ENCODE measurements at regions not wholly inside any gene's neighbourhood (a gene's known extent, or its start where the extent isn't known, plus 50 kb on each side); places are given as distances from the start of the nearest gene placed in this dataset.
"Not testable (repeated sequence)": the region's sequence is repeated elsewhere in the genome, so short reads cannot be mapped to it uniquely, and the experiment has no call there.

DNA sequence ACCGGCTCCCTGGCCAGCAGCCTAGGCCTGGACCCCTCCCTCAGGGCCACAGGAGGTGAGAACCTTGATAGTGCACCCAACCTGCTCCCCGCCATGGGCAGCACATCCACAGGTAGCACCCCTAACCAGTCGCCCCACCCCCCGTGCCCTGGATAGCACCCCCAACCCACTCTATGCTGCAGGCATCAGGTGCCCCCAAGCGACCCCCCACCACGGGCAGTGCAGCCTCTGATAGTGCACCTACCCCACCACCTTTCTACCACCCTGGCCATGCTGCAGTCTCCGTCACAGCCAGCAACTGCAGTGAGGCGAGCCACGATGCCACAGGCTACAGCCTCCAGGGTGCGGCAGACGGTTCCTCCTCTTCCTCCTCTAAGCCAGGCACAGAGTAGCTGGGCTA, 55.6 kb downstream of the SOWAHC start:
- no peak overlapping the region for H3K4me3 ChIP-seq (ENCODE audit: low read length in 3 of 3)
- H3K36me3 ChIP-seq (ENCODE audit: control insufficient read depth in 3 of 3, insufficient read depth in 3 of 3, low read length in 3 of 3), result no peaks in the 10 kb centered on the region
- H3K4me1 ChIP-seq (ENCODE audit: control insufficient read depth in 3 of 3, insufficient read depth in 3 of 3, low read length in 3 of 3), result no peaks in the 10 kb centered on the region
- no peaks in the 10 kb centered on the region for H3K27me3 ChIP-seq (ENCODE audit: control insufficient read depth in 3 of 3, insufficient read depth in 3 of 3, low read length in 3 of 3)
- H3K9ac ChIP-seq (ENCODE audit: low read depth in 1 of 3, low read length in 3 of 3), result no peak overlapping the region
- H3K9me3 ChIP-seq (ENCODE audit: control insufficient read depth in 3 of 3, low read length in 3 of 3), result no peaks in the 10 kb centered on the region
- H3K27ac ChIP-seq (ENCODE audit: low read depth, low read length), result no peak overlapping the region

DNA sequence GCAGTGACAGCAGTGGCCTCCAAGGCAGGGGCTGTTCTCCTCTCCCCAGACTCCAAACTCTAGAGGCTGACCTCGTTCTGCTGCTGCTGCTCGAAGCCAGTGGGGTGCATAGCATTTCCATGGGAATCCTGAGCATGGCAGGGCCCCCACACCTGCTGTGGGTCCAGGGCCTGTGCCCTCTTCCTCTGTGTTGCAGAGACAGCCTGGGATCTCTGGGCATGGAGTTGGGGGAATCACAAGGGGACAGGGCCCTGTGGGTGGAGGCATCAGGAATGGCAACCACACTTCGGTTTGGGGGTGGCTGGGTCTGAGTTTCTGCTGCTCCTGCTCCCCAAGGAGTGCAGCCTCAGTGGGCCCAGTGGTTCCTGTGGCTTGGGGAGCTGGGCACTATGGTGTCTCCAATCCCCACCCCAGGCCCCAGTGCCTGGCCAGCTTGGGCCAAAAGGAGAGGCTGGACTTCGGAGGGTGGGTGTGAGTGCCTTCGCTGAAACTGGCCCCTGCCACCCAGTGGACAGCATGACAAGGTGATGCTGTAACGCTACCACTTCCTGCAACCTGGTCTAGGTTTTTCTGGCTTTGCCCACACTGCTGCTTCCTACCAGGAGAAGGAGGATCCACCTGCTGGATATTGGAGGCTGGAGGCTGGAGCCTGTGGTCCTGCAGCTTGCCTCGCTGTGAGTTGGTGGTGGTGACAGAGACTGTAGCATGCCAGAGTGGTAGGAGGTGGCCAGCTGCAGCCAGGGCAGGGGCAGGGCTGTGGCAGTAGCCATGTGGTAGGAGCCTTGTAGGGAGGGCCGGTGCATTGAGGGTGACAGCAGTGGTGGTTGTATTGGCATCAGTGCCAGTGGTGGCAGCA, 56.6 kb downstream of the SOWAHC start:
- H3K36me3 ChIP-seq (ENCODE audit: control insufficient read depth in 3 of 3, insufficient read depth in 3 of 3, low read length in 3 of 3), result no peaks in the 10 kb centered on the region
- H3K9me3 ChIP-seq (ENCODE audit: control insufficient read depth in 3 of 3, low read length in 3 of 3), result no peaks in the 10 kb centered on the region
- H3K4me3 ChIP-seq (ENCODE audit: low read length in 3 of 3), result no peak overlapping the region
- H3K9ac ChIP-seq (ENCODE audit: low read depth in 1 of 3, low read length in 3 of 3), result no peak overlapping the region
- H3K4me1 ChIP-seq (ENCODE audit: control insufficient read depth in 3 of 3, insufficient read depth in 3 of 3, low read length in 3 of 3), result no peaks in the 10 kb centered on the region
- no peaks in the 10 kb centered on the region for H3K27me3 ChIP-seq (ENCODE audit: control insufficient read depth in 3 of 3, insufficient read depth in 3 of 3, low read length in 3 of 3)
- no peak overlapping the region for H3K27ac ChIP-seq (ENCODE audit: low read depth, low read length)

- H3K9ac ChIP-seq (ENCODE audit: low read depth in 1 of 3, low read length in 3 of 3), result no peak overlapping the region
- H3K36me3 ChIP-seq (ENCODE audit: control insufficient read depth in 3 of 3, insufficient read depth in 3 of 3, low read length in 3 of 3), result no peaks in the 10 kb centered on the region
- peaks cover 0 to 5% (median 0%) of the 10 kb centered on the region in 3 donors for H3K27me3 ChIP-seq (ENCODE audit: control insufficient read depth in 3 of 3, insufficient read depth in 3 of 3, low read length in 3 of 3)
- H3K9me3 ChIP-seq (ENCODE audit: control insufficient read depth in 3 of 3, low read length in 3 of 3), result no peaks in the 10 kb centered on the region
- H3K4me1 ChIP-seq (ENCODE audit: control insufficient read depth in 3 of 3, insufficient read depth in 3 of 3, low read length in 3 of 3), result no peaks in the 10 kb centered on the region
- H3K27ac ChIP-seq (ENCODE audit: low read depth, low read length), result no peak overlapping the region
- H3K4me3 ChIP-seq (ENCODE audit: low read length in 3 of 3), result no peak overlapping the region
Observed at GRCh38 chr2:109674894-109675534, 60.9 kb downstream of the SOWAHC start.

DNA sequence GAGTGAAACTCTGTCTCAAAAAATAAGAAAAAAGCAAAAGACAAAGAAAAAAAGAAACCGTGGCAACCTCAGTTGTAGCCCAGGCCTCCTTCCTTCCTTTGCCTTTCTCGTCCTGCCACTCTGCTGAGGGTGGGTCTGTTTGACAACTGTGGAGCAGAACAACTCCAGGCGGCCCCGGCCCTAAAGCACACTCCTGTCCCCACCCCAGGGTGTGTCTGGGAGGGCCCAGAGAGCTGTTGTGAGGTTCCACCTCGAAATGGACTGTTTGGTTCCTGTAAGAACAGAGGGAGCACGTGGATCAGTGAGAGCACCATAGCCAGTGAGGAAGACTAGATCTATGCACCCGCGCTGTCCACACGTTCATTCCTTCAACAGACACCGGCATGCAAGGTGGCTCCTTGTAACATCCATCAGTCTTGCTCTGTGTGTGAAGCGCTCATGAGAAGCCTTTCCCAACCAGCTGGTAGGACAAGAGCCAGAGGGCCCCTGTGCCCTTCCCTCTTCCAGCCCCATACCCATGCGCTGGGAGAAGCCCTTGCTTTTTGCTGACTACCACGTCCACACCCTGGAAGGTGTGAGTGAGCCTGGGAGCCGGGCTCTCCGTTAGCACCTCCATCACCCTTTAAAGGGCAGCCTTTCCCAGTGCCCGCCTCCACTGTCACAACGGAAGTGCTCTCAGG, 61.6 kb downstream of the SOWAHC start:
- Histone ChIP-seq H3K4me3 (ENCODE audit: low read length in 3 of 3) (no peak overlapping the region), H3K36me3 (ENCODE audit: control insufficient read depth in 3 of 3, insufficient read depth in 3 of 3, low read length in 3 of 3) (no peaks in the 10 kb centered on the region), H3K9ac (ENCODE audit: low read depth in 1 of 3, low read length in 3 of 3) (no peak overlapping the region), H3K27ac (ENCODE audit: low read depth, low read length) (no peak overlapping the region), H3K27me3 (ENCODE audit: control insufficient read depth in 3 of 3, insufficient read depth in 3 of 3, low read length in 3 of 3) (peaks cover 0 to 5% (median 0%) of the 10 kb centered on the region in 3 donors), H3K9me3 (ENCODE audit: control insufficient read depth in 3 of 3, low read length in 3 of 3) (no peaks in the 10 kb centered on the region), H3K4me1 (ENCODE audit: control insufficient read depth in 3 of 3, insufficient read depth in 3 of 3, low read length in 3 of 3) (no peaks in the 10 kb centered on the region)

GRCh38 chr2:109676346-109676902, 62.3 kb downstream of the SOWAHC start:
- no peak overlapping the region for H3K4me3 ChIP-seq (ENCODE audit: low read length in 3 of 3)
- peaks cover 0 to 5% (median 0%) of the 10 kb centered on the region in 3 donors for H3K27me3 ChIP-seq (ENCODE audit: control insufficient read depth in 3 of 3, insufficient read depth in 3 of 3, low read length in 3 of 3)
- no peaks in the 10 kb centered on the region for H3K9me3 ChIP-seq (ENCODE audit: control insufficient read depth in 3 of 3, low read length in 3 of 3)
- H3K4me1 ChIP-seq (ENCODE audit: control insufficient read depth in 3 of 3, insufficient read depth in 3 of 3, low read length in 3 of 3), result no peaks in the 10 kb centered on the region
- H3K36me3 ChIP-seq (ENCODE audit: control insufficient read depth in 3 of 3, insufficient read depth in 3 of 3, low read length in 3 of 3), result no peaks in the 10 kb centered on the region
- H3K27ac ChIP-seq (ENCODE audit: low read depth, low read length), result no peak overlapping the region
- no peak overlapping the region for H3K9ac ChIP-seq (ENCODE audit: low read depth in 1 of 3, low read length in 3 of 3)

GRCh38 chr2:109677121-109677731, 63.1 kb downstream of the SOWAHC start:
- not testable (repeated sequence) for H3K4me3 ChIP-seq (ENCODE audit: low read length in 3 of 3); H3K4me1 ChIP-seq (ENCODE audit: control insufficient read depth in 3 of 3, insufficient read depth in 3 of 3, low read length in 3 of 3); H3K9ac ChIP-seq (ENCODE audit: low read depth in 1 of 3, low read length in 3 of 3); H3K9me3 ChIP-seq (ENCODE audit: control insufficient read depth in 3 of 3, low read length in 3 of 3); H3K36me3 ChIP-seq (ENCODE audit: control insufficient read depth in 3 of 3, insufficient read depth in 3 of 3, low read length in 3 of 3); H3K27ac ChIP-seq (ENCODE audit: low read depth, low read length); H3K27me3 ChIP-seq (ENCODE audit: control insufficient read depth in 3 of 3, insufficient read depth in 3 of 3, low read length in 3 of 3)

GRCh38 chr2:109677835-109678580, 63.8 kb downstream of the SOWAHC start:
- Histone ChIP-seq H3K4me1 (ENCODE audit: control insufficient read depth in 3 of 3, insufficient read depth in 3 of 3, low read length in 3 of 3) (no peaks in the 10 kb centered on the region), H3K27ac (ENCODE audit: low read depth, low read length) (no peak overlapping the region), H3K4me3 (ENCODE audit: low read length in 3 of 3) (no peak overlapping the region), H3K9me3 (ENCODE audit: control insufficient read depth in 3 of 3, low read length in 3 of 3) (no peaks in the 10 kb centered on the region), H3K36me3 (ENCODE audit: control insufficient read depth in 3 of 3, insufficient read depth in 3 of 3, low read length in 3 of 3) (no peaks in the 10 kb centered on the region), H3K27me3 (ENCODE audit: control insufficient read depth in 3 of 3, insufficient read depth in 3 of 3, low read length in 3 of 3) (peaks cover 0 to 5% (median 0%) of the 10 kb centered on the region in 3 donors), H3K9ac (ENCODE audit: low read depth in 1 of 3, low read length in 3 of 3) (no peak overlapping the region)

- H3K4me3 ChIP-seq (ENCODE audit: low read length in 3 of 3); H3K27ac ChIP-seq (ENCODE audit: low read depth, low read length); H3K9ac ChIP-seq (ENCODE audit: low read depth in 1 of 3, low read length in 3 of 3); H3K9me3 ChIP-seq (ENCODE audit: control insufficient read depth in 3 of 3, low read length in 3 of 3); H3K36me3 ChIP-seq (ENCODE audit: control insufficient read depth in 3 of 3, insufficient read depth in 3 of 3, low read length in 3 of 3); H3K4me1 ChIP-seq (ENCODE audit: control insufficient read depth in 3 of 3, insufficient read depth in 3 of 3, low read length in 3 of 3); H3K27me3 ChIP-seq (ENCODE audit: control insufficient read depth in 3 of 3, insufficient read depth in 3 of 3, low read length in 3 of 3): not testable (repeated sequence)
Observed at GRCh38 chr2:109678724-109679201, 64.6 kb downstream of the SOWAHC start.

DNA sequence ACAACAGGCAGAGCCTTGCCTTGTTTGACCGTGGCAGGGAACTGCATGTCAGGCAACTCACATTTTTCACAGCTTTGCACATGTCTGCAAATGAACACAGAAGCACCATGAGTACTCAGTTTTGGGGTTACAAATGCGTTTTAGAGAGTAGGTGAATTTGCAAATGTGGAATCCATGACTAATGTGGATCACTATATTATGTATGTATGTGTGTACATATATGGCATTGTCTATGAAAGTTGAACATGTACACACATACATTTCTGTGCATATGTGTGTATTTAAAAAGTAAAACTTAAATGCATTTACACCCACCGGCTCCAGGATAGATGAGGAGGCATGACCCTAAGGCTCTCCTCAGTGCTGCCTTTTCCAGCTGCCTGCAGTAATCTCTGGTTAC, 65.1 kb downstream of the SOWAHC start:
- Histone ChIP-seq H3K27me3 (ENCODE audit: control insufficient read depth in 3 of 3, insufficient read depth in 3 of 3, low read length in 3 of 3) (peaks cover 0 to 5% (median 0%) of the 10 kb centered on the region in 3 donors), H3K4me1 (ENCODE audit: control insufficient read depth in 3 of 3, insufficient read depth in 3 of 3, low read length in 3 of 3) (no peaks in the 10 kb centered on the region), H3K27ac (ENCODE audit: low read depth, low read length) (no peak overlapping the region), H3K9me3 (ENCODE audit: control insufficient read depth in 3 of 3, low read length in 3 of 3) (no peaks in the 10 kb centered on the region), H3K9ac (ENCODE audit: low read depth in 1 of 3, low read length in 3 of 3) (no peak overlapping the region), H3K4me3 (ENCODE audit: low read length in 3 of 3) (no peak overlapping the region), H3K36me3 (ENCODE audit: control insufficient read depth in 3 of 3, insufficient read depth in 3 of 3, low read length in 3 of 3) (no peaks in the 10 kb centered on the region)
